ENCODE measurements at regions not wholly inside any gene's neighbourhood (a gene's known extent, or its start where the extent isn't known, plus 50 kb on each side); places are given as distances from the start of the nearest gene placed in this dataset.

- TF ChIP-seq, protein P1, sequence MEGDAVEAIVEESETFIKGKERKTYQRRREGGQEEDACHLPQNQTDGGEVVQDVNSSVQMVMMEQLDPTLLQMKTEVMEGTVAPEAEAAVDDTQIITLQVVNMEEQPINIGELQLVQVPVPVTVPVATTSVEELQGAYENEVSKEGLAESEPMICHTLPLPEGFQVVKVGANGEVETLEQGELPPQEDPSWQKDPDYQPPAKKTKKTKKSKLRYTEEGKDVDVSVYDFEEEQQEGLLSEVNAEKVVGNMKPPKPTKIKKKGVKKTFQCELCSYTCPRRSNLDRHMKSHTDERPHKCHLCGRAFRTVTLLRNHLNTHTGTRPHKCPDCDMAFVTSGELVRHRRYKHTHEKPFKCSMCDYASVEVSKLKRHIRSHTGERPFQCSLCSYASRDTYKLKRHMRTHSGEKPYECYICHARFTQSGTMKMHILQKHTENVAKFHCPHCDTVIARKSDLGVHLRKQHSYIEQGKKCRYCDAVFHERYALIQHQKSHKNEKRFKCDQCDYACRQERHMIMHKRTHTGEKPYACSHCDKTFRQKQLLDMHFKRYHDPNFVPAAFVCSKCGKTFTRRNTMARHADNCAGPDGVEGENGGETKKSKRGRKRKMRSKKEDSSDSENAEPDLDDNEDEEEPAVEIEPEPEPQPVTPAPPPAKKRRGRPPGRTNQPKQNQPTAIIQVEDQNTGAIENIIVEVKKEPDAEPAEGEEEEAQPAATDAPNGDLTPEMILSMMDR (IDR thresholded peaks at IDR 0.05) = no peak
- TF ChIP-seq POLR2A (IDR thresholded peaks at IDR 0.05) = no peak
Observed at GRCh38 chr7:67466109-67466508, 469.5 kb downstream of the TYW1 start.
